Ishikawa (cell line): ENCODE measurements at regions not wholly inside any gene's neighbourhood (a gene's known extent, or its start where the extent isn't known, plus 50 kb on each side); places are given as distances from the start of the nearest gene placed in this dataset.

Experiments
- CEBPB ChIP-seq: IDR thresholded peaks from 2 replicates; pipeline ENCODE4 v1.6.1; 2012
- CREB1 ChIP-seq: IDR thresholded peaks from 2 replicates; pipeline ENCODE4 v1.6.1; 2012; ENCODE audit warnings: low read depth
- EGR1 ChIP-seq: IDR thresholded peaks from 2 replicates; pipeline ENCODE4 v1.6.1; 2012
- EP300 ChIP-seq: IDR thresholded peaks from 2 replicates; pipeline ENCODE4 v1.6.1; 2012; ENCODE audit warnings: borderline replicate concordance
- FOXM1 ChIP-seq: IDR thresholded peaks from 2 replicates; pipeline ENCODE4 v1.6.1; 2012; ENCODE audit warnings: low read depth, borderline replicate concordance
- NFIC ChIP-seq: IDR thresholded peaks from 2 replicates; pipeline ENCODE4 v1.6.1; 2012
- RAD21 ChIP-seq: IDR thresholded peaks from 2 replicates; pipeline ENCODE4 v1.6.1; 2012; ENCODE audit warnings: low read depth
- TAF1 ChIP-seq: IDR thresholded peaks from 2 replicates; pipeline ENCODE4 v1.6.1; 2012; ENCODE audit warnings: low read depth, mild to moderate bottlenecking
- TCF12 ChIP-seq: IDR thresholded peaks from 2 replicates; pipeline ENCODE4 v1.6.1; 2012; ENCODE audit warnings: low read depth
- TEAD4 ChIP-seq: IDR thresholded peaks from 2 replicates; pipeline ENCODE4 v1.6.1; 2012
- YY1 ChIP-seq: IDR thresholded peaks from 2 replicates; pipeline ENCODE4 v1.6.1; 2012; ENCODE audit warnings: low read depth
- ZBTB7A ChIP-seq: IDR thresholded peaks from 2 replicates; pipeline ENCODE4 v1.6.1; 2012; ENCODE audit warnings: low read depth
- TF ChIP-seq, protein P1 (sequence below): IDR thresholded peaks from 2 replicates; pipeline ENCODE4 v1.6.1; 2012; ENCODE audit warnings: low read depth, mild to moderate bottlenecking
- TF ChIP-seq, protein P2 (sequence below): IDR thresholded peaks from 2 replicates; pipeline ENCODE4 v1.6.1; 2012
- TF ChIP-seq, protein P3 (sequence below): IDR thresholded peaks from 2 replicates; pipeline ENCODE4 v1.6.1; 2012

DNA sequence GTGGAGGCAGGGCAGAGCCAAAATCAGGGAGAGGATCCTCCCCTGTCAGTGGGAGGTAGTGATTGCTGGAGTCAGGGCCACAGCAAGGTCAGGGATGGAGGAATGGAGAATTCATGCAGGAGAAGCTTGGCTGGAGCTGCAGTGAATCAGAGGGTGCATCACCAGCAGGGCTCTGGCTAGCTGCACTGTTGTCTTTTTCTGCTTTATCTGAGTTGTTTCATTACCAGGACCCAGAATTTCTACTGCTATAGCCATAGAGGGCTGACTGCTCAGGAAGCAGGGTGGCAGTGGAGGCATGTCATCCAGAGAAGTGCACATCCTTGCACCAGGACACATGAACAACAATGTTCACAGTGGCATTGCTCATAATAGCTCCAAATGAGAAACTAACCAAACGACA lies 113.5 kb upstream of the GALNT15 start:
- no peak for TF ChIP-seq TCF12

DNA sequence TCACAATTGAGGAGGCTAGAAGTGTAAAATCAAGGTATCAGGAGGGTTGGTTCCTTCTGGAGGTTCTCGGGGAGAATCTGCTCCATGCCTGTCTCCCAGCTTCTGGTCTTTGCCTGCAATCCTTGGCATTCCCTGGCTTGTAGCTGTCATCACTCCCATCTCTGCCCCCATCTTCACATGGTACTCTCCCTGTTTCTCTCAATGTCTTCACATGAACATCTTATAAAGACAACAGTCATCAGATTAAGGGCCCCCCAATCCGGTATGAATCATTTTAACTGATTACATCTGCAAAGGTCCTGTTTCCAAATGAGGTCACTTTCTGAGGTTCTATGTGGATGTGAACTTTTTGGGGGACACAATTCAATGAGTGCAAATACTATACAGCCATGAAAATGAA lies 113.0 kb upstream of the GALNT15 start:
- TF ChIP-seq CREB1 (no peak), FOXM1 (no peak), RAD21 (no peak), TEAD4 (no peak), YY1 (no peak), CEBPB (no peak)

DNA sequence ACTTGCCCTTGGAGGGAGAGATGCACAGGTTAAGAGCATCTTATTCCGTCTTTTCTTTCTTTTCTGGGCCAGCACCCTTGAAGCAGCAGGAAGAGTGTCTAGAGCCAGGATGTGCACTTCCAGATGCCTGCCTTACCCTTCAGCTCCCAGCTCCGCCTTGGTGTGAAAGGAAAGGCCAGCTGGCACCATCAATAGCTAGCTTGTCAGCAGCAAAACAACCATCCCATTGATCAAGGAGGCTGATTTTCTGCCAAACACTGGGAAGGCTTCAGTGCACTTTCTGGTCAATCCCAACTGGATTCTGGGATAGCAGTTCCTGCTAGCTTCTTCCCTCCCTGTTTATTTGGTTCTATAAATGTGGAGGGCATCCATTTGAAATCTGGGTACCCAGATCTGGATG lies 110.9 kb upstream of the GALNT15 start:
- TF ChIP-seq, protein P1, sequence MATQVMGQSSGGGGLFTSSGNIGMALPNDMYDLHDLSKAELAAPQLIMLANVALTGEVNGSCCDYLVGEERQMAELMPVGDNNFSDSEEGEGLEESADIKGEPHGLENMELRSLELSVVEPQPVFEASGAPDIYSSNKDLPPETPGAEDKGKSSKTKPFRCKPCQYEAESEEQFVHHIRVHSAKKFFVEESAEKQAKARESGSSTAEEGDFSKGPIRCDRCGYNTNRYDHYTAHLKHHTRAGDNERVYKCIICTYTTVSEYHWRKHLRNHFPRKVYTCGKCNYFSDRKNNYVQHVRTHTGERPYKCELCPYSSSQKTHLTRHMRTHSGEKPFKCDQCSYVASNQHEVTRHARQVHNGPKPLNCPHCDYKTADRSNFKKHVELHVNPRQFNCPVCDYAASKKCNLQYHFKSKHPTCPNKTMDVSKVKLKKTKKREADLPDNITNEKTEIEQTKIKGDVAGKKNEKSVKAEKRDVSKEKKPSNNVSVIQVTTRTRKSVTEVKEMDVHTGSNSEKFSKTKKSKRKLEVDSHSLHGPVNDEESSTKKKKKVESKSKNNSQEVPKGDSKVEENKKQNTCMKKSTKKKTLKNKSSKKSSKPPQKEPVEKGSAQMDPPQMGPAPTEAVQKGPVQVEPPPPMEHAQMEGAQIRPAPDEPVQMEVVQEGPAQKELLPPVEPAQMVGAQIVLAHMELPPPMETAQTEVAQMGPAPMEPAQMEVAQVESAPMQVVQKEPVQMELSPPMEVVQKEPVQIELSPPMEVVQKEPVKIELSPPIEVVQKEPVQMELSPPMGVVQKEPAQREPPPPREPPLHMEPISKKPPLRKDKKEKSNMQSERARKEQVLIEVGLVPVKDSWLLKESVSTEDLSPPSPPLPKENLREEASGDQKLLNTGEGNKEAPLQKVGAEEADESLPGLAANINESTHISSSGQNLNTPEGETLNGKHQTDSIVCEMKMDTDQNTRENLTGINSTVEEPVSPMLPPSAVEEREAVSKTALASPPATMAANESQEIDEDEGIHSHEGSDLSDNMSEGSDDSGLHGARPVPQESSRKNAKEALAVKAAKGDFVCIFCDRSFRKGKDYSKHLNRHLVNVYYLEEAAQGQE, result no peak
- TF ChIP-seq, protein P2, sequence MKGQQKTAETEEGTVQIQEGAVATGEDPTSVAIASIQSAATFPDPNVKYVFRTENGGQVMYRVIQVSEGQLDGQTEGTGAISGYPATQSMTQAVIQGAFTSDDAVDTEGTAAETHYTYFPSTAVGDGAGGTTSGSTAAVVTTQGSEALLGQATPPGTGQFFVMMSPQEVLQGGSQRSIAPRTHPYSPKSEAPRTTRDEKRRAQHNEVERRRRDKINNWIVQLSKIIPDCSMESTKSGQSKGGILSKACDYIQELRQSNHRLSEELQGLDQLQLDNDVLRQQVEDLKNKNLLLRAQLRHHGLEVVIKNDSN, result no peak
- TF ChIP-seq RAD21 (no peak), EP300 (no peak), CREB1 (no peak), YY1 (no peak), FOXM1 (no peak), ZBTB7A (no peak), NFIC (no peak), EGR1 (no peak), TCF12 (no peak), TAF1 (no peak), TEAD4 (no peak), CEBPB (no peak)
- TF ChIP-seq, protein P3, sequence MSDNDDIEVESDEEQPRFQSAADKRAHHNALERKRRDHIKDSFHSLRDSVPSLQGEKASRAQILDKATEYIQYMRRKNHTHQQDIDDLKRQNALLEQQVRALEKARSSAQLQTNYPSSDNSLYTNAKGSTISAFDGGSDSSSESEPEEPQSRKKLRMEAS, result no peak

DNA sequence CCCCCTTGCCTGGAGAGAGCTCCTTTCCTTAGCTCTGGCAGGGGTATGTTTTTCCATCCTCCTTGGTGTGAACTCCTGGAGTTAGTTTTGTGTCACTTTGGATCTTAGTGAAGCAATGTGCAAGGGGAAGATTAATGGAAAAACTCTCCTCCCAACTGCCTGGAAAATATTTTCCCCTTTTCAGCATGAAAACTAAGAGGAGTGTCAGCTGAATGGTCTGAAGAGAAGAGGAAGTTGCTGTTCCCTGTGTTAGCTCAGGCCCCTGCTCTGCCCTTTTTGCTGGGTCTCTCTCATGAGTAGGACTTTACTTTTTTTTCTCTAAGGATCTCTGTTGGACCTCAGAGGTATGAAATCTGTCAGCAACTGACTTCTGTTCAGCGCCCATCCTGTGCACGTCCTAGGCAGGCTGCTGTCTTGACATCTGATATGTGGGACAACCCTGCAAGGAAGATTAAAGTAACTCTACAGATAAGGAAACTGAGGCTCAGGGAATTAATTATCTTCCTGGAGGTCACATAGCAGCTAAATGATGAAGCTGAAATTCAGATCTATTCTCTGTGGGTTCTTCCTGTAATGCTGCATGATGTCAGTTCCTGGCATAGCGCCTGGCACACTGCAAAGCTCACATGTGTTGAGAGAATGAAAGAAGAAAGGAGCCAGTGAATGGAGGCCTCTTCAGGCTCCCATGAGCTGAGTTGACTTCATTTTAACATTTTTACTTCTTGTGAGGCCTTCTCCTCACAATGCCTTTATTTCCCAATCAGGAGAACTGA lies 109.7 kb upstream of the GALNT15 start:
- TF ChIP-seq EGR1 (no peak), NFIC (no peak), CEBPB (no peak), FOXM1 (no peak), YY1 (no peak), ZBTB7A (no peak), TEAD4 (no peak), CREB1 (no peak), TCF12 (no peak), EP300 (no peak), RAD21 (no peak), TAF1 (no peak)
- TF ChIP-seq, protein P3, result no peak
- TF ChIP-seq, protein P2, result no peak
- TF ChIP-seq, protein P1, result no peak

DNA sequence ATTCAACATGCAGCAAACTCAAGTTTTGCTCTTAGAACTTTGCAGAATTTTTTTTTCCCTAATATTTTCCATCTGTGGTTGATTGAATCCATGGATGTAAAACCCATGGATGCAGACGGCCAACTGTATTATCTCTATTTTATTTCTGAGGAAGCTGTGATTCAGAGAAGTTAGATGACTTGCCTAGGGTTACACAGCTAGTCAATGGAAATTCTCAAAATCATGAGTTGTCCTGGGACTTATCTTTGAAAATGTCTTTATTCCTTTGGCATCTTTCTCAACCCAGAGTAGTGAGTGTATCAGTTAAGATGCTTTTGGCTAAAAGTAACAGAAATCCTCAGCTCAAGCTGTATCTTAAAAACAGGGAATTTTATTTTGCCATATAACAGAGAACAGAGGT lies 107.9 kb upstream of the GALNT15 start:
- TF ChIP-seq, protein P3, result no peak
- TF ChIP-seq, protein P1, result no peak
- TF ChIP-seq ZBTB7A (no peak), TEAD4 (no peak), TCF12 (no peak), CREB1 (no peak), EP300 (no peak), FOXM1 (no peak), YY1 (no peak), RAD21 (no peak), NFIC (no peak), EGR1 (no peak), CEBPB (no peak), TAF1 (no peak)
- TF ChIP-seq, protein P2, result no peak
